ENCODE measurements at regions not wholly inside any gene's neighbourhood (a gene's known extent, or its start where the extent isn't known, plus 50 kb on each side); places are given as distances from the start of the nearest gene placed in this dataset.

- no peak for TF ChIP-seq NFXL1 (CRISPR knock-in tag; IDR thresholded peaks at IDR 0.05)
- TF ChIP-seq HMGXB4 (CRISPR knock-in tag; IDR thresholded peaks at IDR 0.05), result no peak
- TF ChIP-seq MCM5 (IDR thresholded peaks at IDR 0.05; ENCODE audit: low read depth), result no peak
- TF ChIP-seq POLR2AphosphoS2 (IDR thresholded peaks at IDR 0.05; ENCODE audit: low read length), result no peak
- TF ChIP-seq POLR2A (conservative IDR thresholded peaks at IDR 0.05), result no peak
Observed at GRCh38 chr7:35399216-35399615, 145.3 kb upstream of the TBX20 start.
